ENCODE measurements at regions not wholly inside any gene's neighbourhood (a gene's known extent, or its start where the extent isn't known, plus 50 kb on each side); places are given as distances from the start of the nearest gene placed in this dataset.

DNA sequence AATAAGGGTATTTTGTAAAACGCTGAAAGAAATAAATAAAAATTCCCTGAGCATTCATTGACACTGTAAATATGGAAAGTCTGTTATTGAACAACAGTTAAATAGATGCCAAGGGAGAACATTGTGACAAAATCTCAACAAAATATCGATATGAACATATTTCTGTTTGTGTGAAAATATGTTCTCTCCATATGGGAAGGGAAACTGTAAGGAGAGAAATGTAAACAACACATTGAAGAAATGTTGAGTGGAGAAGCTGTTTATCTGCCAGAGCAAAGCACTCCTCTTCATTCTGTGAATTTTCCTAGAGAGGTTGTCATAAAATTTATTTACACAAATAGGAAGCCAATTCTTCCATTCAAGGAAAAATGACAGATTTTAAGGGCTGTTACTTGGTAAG lies 57.1 kb upstream of the EOMES start:
- H3K27ac Mint-ChIP-seq, result no peak overlapping the region
- TF ChIP-seq, protein P1, sequence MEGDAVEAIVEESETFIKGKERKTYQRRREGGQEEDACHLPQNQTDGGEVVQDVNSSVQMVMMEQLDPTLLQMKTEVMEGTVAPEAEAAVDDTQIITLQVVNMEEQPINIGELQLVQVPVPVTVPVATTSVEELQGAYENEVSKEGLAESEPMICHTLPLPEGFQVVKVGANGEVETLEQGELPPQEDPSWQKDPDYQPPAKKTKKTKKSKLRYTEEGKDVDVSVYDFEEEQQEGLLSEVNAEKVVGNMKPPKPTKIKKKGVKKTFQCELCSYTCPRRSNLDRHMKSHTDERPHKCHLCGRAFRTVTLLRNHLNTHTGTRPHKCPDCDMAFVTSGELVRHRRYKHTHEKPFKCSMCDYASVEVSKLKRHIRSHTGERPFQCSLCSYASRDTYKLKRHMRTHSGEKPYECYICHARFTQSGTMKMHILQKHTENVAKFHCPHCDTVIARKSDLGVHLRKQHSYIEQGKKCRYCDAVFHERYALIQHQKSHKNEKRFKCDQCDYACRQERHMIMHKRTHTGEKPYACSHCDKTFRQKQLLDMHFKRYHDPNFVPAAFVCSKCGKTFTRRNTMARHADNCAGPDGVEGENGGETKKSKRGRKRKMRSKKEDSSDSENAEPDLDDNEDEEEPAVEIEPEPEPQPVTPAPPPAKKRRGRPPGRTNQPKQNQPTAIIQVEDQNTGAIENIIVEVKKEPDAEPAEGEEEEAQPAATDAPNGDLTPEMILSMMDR (IDR thresholded peaks at IDR 0.05), result no peak

DNA sequence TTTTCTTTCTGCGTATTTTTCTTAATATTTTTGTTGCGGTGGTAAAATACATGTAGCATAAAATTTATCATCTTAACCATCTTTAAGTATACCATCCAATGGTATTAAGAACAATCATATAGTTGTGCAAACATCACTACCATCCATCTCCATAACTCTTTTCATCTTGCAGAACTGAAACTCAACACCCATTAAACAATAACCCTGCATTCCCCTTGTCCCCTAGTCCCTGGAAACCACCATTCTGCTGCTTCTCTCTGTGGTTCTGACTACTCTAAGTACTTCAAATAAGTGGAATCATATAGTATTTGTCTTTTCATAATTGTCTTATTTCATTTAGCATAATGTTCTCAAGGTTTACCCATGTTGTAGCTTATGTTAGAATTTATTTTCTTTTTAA lies 67.3 kb upstream of the EOMES start:
- TF ChIP-seq, protein P1 (IDR thresholded peaks at IDR 0.05), result no peak
- Histone ChIP-seq H2AFZ (ENCODE audit: insufficient read depth, low read depth, low read length, poor library complexity, severe bottlenecking) (no peak overlapping the region), H4K20me1 (ENCODE audit: insufficient read depth, low read length) (no peaks in the 10 kb centered on the region), H3K36me3 (replicated peaks in 1 of 2; ENCODE audit: control insufficient read depth in 1 of 2, insufficient read depth in 2 of 2, low read length in 2 of 2) (no peaks in the 10 kb centered on the region), H3K27ac (ENCODE audit: low read depth in 1 of 2, low read length in 2 of 2) (no peak overlapping the region), H3K4me3 (replicated peaks in 1 of 3; ENCODE audit: low read depth in 2 of 3, low read length in 3 of 3) (no peak overlapping the region), H3K27me3 (ENCODE audit: control insufficient read depth in 2 of 2, insufficient read depth in 2 of 2, low read length in 2 of 2) (peaks cover 0 to 2% of the 10 kb centered on the region in 2 donors), H3K9me3 (replicated peaks in 1 of 2; ENCODE audit: control insufficient read depth in 1 of 2, insufficient read depth in 1 of 2, low read length in 2 of 2) (no peaks in the 10 kb centered on the region), H3K79me2 (ENCODE audit: insufficient read depth, low read length) (no peaks in the 10 kb centered on the region), H3K4me1 (ENCODE audit: control insufficient read depth in 1 of 2, insufficient read depth in 2 of 2, low read length in 2 of 2) (no peaks in the 10 kb centered on the region), H3K4me2 (replicated peaks; ENCODE audit: extremely low read depth, low read length, poor library complexity, severe bottlenecking) (no peak overlapping the region), H3K9ac (ENCODE audit: insufficient read depth, low read length, poor library complexity, severe bottlenecking) (no peak overlapping the region)
- no peak for DNase-seq
- Mint-ChIP-seq H3K4me1 (no peaks in the 10 kb centered on the region), H3K27ac (no peak overlapping the region), H3K9me3 (peaks cover 0 to 2% (median 0%) of the 10 kb centered on the region in 7 donors), H3K4me3 (no peak overlapping the region), H3K27me3 (ENCODE audit: low read depth in 3 of 3) (peaks cover 0 to 5% (median 3%) of the 10 kb centered on the region in 3 donors), H3K36me3 (no peaks in the 10 kb centered on the region)
- intact Hi-C loops (cut with micrococcal nuclease), result no loop called here
- WGBS (ENCODE audit: insufficient coverage), result no CpG with 5 or more reads among the region's 2 CpGs

More for the DNA sequence above, 57.1 kb upstream of the EOMES start:
- intact Hi-C loops (cut with micrococcal nuclease), result no loop called here
- no peak for DNase-seq
- no peak overlapping the region for H3K4me2 ChIP-seq (replicated peaks; ENCODE audit: extremely low read depth, low read length, poor library complexity, severe bottlenecking)
- no peaks in the 10 kb centered on the region for H3K9me3 ChIP-seq (replicated peaks in 1 of 2; ENCODE audit: control insufficient read depth in 1 of 2, insufficient read depth in 1 of 2, low read length in 2 of 2)
- Mint-ChIP-seq H3K27me3 (ENCODE audit: low read depth in 3 of 3) (peaks cover 1 to 7% (median 2%) of the 10 kb centered on the region in 3 donors), H3K36me3 (no peaks in the 10 kb centered on the region), H3K4me1 (no peaks in the 10 kb centered on the region), H3K4me3 (no peak overlapping the region), H3K9me3 (peaks cover 0 to 4% (median 0%) of the 10 kb centered on the region in 7 donors)
- H3K27me3 ChIP-seq (ENCODE audit: control insufficient read depth in 2 of 2, insufficient read depth in 2 of 2, low read length in 2 of 2), result no peaks in the 10 kb centered on the region
- no peak overlapping the region for H3K27ac ChIP-seq (ENCODE audit: low read depth in 1 of 2, low read length in 2 of 2)
- H3K36me3 ChIP-seq (replicated peaks in 1 of 2; ENCODE audit: control insufficient read depth in 1 of 2, insufficient read depth in 2 of 2, low read length in 2 of 2), result no peaks in the 10 kb centered on the region
- no peak overlapping the region for H2AFZ ChIP-seq (ENCODE audit: insufficient read depth, low read depth, low read length, poor library complexity, severe bottlenecking)
- no peaks in the 10 kb centered on the region for H4K20me1 ChIP-seq (ENCODE audit: insufficient read depth, low read length)
- H3K79me2 ChIP-seq (ENCODE audit: insufficient read depth, low read length), result no peaks in the 10 kb centered on the region
- no peaks in the 10 kb centered on the region for H3K4me1 ChIP-seq (ENCODE audit: control insufficient read depth in 1 of 2, insufficient read depth in 2 of 2, low read length in 2 of 2)
- no peak overlapping the region for H3K9ac ChIP-seq (ENCODE audit: insufficient read depth, low read length, poor library complexity, severe bottlenecking)
- 100% methylated on average over 1 of the region's 2 CpGs for WGBS (ENCODE audit: insufficient coverage)
- no peak overlapping the region for H3K4me3 ChIP-seq (replicated peaks in 1 of 3; ENCODE audit: low read depth in 2 of 3, low read length in 3 of 3)
